GDM1 (cell line): ENCODE measurements at regions not wholly inside any gene's neighbourhood (a gene's known extent, or its start where the extent isn't known, plus 50 kb on each side); places are given as distances from the start of the nearest gene placed in this dataset.

ENCODE experiments used
- DNase-seq: peaks from one replicate; lab custom pipeline; 2025; lab: John Stamatoyannopoulos, UW

DNA sequence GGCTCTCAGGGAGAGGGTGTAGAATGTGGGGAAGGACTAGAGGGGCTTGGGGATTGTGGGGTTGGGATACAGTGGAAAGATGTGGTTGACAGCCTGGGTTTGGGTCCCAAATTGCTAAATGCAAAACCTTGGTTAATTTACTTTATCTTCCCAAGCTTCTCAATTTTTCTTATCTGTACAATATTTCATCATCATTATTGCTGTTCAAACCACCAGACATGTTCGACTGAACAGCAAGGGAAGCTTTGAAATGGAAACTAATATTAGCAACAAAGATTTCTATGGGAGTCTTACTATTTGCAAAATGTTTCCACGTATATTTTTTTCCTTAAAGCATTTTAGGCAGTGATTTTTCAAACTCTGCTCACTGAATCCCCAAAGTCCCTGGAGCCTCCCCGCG is 67.0 kb upstream of the KAZN start:
- DNase-seq: no peak

- DNase-seq: no peak
Measured at GRCh38 chr1:14535619-14536355, 62.7 kb upstream of the KAZN start.

- no peak for DNase-seq
Measured at GRCh38 chr1:14538335-14538734, 60.1 kb upstream of the KAZN start.

GRCh38 chr1:14539309-14539708 is 59.2 kb upstream of the KAZN start:
- DNase-seq: no peak

DNA sequence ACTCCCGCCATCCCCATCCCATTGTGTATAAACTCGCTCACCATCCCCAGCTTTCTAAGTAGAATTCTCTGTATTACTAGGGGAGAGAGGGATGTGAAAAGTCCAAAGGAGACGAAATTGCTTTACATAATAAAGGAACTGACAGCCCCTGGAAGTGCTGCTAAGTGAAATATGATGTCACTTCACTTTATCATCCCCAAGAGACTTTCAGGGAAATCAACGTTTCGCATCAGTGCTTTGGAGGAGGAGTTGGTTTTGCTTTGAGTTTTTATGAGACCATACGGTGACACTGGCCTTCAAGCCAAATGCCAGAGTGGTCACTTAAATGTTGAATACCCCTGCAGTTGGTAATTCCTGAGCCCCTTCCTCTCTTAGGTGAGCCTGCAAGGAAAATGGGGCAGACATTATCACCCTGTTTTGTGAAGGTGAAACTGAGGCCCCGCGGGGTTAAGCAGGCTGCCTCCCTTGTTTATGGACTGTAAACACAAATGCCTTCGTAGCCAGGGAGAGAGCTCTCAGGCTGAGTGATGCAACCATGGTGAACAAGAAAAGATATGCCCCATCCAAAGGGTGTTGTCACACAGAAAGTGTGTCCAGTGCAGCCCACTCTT is 58.4 kb upstream of the KAZN start:
- no peak for DNase-seq

- DNase-seq: no peak
Measured at GRCh38 chr1:14541348-14541747, 57.1 kb upstream of the KAZN start.

- DNase-seq: no peak
Measured at GRCh38 chr1:14543191-14543840, 55.2 kb upstream of the KAZN start.

DNA sequence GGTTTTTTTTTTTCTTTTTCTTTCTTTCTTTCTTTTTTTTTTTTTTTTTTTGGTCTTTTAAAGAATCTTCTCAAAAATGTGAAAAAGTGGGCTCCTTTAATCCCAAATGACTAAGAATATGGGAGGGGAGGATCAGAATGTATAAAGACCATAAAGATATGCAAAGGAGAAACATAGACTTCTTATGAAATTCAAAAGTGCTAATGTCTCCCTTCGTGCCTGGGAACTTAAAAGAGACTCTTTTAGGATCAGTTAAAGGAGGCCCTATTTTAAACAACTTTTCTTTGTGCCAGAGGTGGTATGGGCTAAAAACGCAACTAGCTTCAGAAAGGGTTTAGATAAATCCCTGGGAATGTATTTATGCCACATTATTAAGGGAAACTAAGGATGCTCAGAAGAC is 54.2 kb upstream of the KAZN start:
- no peak for DNase-seq

GRCh38 chr1:14545422-14546025 is 53.0 kb upstream of the KAZN start:
- no peak for DNase-seq

- DNase-seq: no peak
Measured at GRCh38 chr1:14546416-14546815, 52.1 kb upstream of the KAZN start.
